GM18867 (cell line): ENCODE measurements at regions not wholly inside any gene's neighbourhood (a gene's known extent, or its start where the extent isn't known, plus 50 kb on each side); places are given as distances from the start of the nearest gene placed in this dataset.
"Not testable (repeated sequence)": the region's sequence is repeated elsewhere in the genome, so short reads cannot be mapped to it uniquely, and the experiment has no call there.

Experiments used
- ATAC-seq: cut with Tn5 transposase; IDR thresholded peaks from one replicate; pipeline ENCODE4 v1.9.1; 2021; ENCODE audit warnings: mild to moderate bottlenecking, moderate library complexity; ENCODE audit not compliant: unreplicated experiment

GRCh38 chr20:22101606-22102005 lies 396.1 kb downstream of the PAX1 start:
- no peak for ATAC-seq

GRCh38 chr20:22100686-22101085 lies 395.2 kb downstream of the PAX1 start:
- ATAC-seq = no peak

GRCh38 chr20:22099348-22099747 lies 393.9 kb downstream of the PAX1 start:
- ATAC-seq = no peak

- no peak for ATAC-seq
These were observed 393.0 kb downstream of the PAX1 start for GRCh38 chr20:22098511-22098910.

GRCh38 chr20:22093122-22093521 lies 387.7 kb downstream of the PAX1 start:
- ATAC-seq = no peak

- ATAC-seq = no peak
These were observed 383.4 kb downstream of the PAX1 start for GRCh38 chr20:22088882-22089281.

GRCh38 chr20:22080985-22081384 lies 375.5 kb downstream of the PAX1 start:
- no peak for ATAC-seq

GRCh38 chr20:22074635-22075034 lies 369.2 kb downstream of the PAX1 start:
- no peak for ATAC-seq

- no peak for ATAC-seq
These were observed 366.4 kb downstream of the PAX1 start for GRCh38 chr20:22071841-22072240.

GRCh38 chr20:22070610-22071058 lies 365.2 kb downstream of the PAX1 start:
- ATAC-seq = no peak

GRCh38 chr20:22063753-22064152 lies 358.3 kb downstream of the PAX1 start:
- no peak for ATAC-seq

GRCh38 chr20:22062874-22063273 lies 357.4 kb downstream of the PAX1 start:
- no peak for ATAC-seq

GRCh38 chr20:22060610-22061009 lies 355.1 kb downstream of the PAX1 start:
- no peak for ATAC-seq

GRCh38 chr20:22058746-22059145 lies 353.3 kb downstream of the PAX1 start:
- no peak for ATAC-seq

GRCh38 chr20:22055981-22056380 lies 350.5 kb downstream of the PAX1 start:
- ATAC-seq = no peak

GRCh38 chr20:22052025-22052650 lies 346.7 kb downstream of the PAX1 start:
- ATAC-seq = no peak

- ATAC-seq = not testable (repeated sequence)
These were observed 340.6 kb downstream of the PAX1 start for GRCh38 chr20:22045956-22046507.

- ATAC-seq = no peak
These were observed 322.0 kb downstream of the PAX1 start for GRCh38 chr20:22027423-22027822.

- ATAC-seq = no peak
These were observed 314.7 kb downstream of the PAX1 start for GRCh38 chr20:22020201-22020600.

GRCh38 chr20:22008456-22008855 lies 303.0 kb downstream of the PAX1 start:
- no peak for ATAC-seq

GRCh38 chr20:22006306-22006705 lies 300.8 kb downstream of the PAX1 start:
- ATAC-seq = no peak

- no peak for ATAC-seq
These were observed 300.1 kb downstream of the PAX1 start for GRCh38 chr20:22005535-22005934.

- ATAC-seq = no peak
These were observed 299.5 kb downstream of the PAX1 start for GRCh38 chr20:22004946-22005345.
